ENCODE measurements at regions not wholly inside any gene's neighbourhood (a gene's known extent, or its start where the extent isn't known, plus 50 kb on each side); places are given as distances from the start of the nearest gene placed in this dataset.

- TF ChIP-seq POLR2AphosphoS5 (IDR thresholded peaks at IDR 0.05; ENCODE audit: low read depth, low read length) = no peak
- no peak for TF ChIP-seq POLR2A (IDR thresholded peaks at IDR 0.05; ENCODE audit: low read depth, low read length)
Measured at GRCh38 chr12:83321971-83322370, 635.3 kb downstream of the TMTC2 start.
